GM21367 (cell line): ENCODE measurements at regions not wholly inside any gene's neighbourhood (a gene's known extent, or its start where the extent isn't known, plus 50 kb on each side); places are given as distances from the start of the nearest gene placed in this dataset.

ENCODE experiments used
- ATAC-seq: cut with Tn5 transposase; IDR thresholded peaks from one replicate; pipeline ENCODE4 v1.9.1; 2021; ENCODE audit not compliant: unreplicated experiment

DNA sequence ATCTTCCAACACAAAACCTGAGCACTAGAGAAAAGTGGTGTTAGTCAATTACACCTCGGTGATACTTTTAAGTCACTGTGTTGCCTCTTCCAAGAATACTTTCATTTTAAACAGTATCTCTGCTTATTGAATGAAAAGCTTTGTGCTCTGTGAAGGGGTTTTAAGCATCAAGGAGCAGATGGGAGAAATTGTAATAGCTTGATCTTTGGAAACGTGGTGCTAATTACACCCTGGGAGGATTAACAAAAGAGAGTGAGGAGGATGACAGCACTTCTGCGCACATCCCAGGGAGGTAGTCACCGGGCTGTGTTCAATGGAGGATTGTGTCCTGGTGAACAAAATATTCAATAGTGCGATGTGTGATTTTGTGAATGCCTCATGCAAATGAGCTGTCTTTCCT, 477.4 kb upstream of the ADAMTS16 start:
- ATAC-seq: no peak

DNA sequence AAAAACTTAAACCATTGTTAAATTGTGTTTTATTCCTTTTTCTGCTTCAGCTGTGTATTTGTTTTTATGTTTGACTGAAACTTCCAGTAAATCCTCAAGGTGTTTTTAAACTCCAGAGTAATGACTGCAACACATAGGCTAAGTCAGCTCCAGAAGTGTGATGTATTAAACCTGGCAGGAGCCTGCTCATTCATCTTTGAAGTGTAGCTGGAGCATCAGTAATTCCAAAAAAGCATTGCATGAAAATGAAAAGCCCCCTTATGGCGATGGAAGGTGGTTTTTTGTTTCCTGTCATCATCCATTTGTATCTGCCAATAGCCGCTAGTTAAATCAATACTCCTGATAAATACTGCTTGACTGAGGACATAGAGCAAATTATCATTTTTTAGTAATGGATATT, 474.2 kb upstream of the ADAMTS16 start:
- no peak for ATAC-seq

DNA sequence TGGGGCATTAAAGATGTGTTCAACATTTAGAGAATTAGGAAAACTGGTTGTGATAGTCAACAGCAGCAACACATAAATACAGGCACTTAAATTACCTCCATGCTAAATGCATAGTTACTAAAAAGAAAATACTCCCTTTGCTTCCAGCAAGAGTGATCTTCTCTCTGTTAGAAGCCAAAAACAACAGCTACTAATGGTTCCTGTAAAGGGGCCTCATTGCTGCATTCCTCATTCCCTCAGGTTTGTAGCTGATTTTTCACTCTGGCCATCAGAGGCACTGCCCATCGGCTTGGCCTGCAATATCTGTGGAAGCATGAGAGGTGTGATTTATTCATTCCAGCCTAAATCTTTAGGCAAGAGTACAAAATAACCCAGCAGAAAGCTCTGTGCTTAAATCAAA, 466.0 kb upstream of the ADAMTS16 start:
- no peak for ATAC-seq

DNA sequence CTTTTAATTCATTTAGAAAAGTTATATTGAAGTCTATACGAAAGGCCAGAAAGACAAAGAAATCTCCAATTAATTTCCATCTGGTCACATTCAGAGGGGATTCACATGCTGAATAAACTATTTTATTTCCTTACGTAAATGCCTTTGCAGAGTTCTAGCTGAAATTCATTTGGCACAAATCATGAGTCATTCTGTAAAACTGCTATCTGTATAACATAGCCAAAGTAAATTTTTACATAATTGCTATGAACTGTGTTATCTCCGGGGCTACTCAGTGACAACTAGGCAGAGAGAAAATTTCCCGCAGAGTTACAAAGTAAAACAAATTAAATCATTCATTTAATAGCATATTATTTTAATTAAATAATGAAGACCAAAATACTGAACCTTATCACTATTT, 463.2 kb upstream of the ADAMTS16 start:
- no peak for ATAC-seq

DNA sequence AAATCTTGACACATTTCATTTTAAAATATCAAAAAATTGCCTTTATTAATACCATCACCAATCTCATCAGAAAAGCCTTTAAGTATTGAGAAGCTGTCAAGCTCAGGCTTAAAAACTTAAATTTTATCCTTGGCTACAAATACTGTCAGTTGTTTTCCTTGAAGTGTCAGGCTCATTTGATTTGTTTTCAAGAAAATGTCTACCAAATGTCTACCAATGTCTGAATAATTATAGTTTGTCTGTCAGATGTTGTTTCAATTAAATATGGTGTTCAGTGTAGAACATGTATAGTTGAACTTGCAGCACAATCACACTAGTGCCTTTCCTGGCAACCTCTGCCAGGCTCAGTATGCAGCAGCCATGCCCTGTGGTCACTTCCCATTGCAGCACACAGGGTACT, 455.2 kb upstream of the ADAMTS16 start:
- ATAC-seq: no peak

DNA sequence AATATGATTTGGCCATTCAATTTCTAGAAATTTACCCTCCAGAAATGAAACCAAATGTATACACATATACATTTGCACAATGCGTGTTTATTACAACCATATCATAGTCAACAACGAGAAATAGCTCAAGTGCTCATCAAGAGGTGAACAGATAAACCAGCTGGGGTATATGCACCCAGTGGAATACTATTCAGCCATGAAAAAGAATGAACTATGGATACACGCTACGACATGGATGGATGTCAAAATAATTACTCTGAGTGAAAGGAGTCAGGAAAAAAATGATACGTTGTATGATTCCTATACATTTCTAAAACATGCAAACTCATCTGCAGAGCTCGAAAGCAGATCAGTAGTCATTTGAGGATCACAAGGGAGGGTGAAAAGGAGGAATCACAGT, 441.5 kb upstream of the ADAMTS16 start:
- no peak for ATAC-seq

DNA sequence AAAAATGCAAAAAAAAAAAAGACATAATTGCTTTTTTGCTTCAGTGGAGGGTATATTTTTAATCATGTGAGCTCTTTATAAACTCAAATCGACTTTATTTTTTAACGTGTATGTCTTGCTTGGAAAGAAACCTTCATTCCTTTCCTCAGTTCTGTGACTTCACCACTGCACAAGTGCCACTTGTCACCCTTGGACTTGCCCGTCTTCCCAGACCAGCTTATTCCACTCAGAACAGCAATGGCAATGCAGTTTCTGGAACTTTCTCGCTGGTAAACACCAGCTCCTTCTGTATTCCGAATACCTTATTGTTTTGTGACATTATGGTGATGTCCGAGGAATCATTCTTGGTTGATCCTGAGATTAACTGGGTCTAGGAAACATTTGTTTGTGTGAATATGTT, 440.5 kb upstream of the ADAMTS16 start:
- no peak for ATAC-seq

DNA sequence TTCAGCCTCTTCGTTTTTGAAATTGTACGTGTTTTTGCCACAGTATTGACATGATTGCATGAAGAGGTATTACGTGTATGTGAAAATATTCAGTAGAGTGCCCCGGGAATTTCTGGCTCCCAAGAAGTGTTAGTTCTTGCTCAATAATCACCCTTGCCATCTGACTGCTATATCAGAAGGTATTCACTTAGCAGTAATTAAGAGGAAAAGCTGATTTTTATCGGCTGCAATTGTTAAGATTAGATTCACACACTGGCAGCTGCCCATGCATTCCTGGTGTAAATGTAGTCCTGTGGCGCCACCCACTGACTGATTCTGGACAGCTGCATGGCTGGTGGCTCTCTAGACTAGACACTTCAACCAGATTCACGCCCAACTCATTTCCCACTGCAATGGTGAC, 440.1 kb upstream of the ADAMTS16 start:
- no peak for ATAC-seq

DNA sequence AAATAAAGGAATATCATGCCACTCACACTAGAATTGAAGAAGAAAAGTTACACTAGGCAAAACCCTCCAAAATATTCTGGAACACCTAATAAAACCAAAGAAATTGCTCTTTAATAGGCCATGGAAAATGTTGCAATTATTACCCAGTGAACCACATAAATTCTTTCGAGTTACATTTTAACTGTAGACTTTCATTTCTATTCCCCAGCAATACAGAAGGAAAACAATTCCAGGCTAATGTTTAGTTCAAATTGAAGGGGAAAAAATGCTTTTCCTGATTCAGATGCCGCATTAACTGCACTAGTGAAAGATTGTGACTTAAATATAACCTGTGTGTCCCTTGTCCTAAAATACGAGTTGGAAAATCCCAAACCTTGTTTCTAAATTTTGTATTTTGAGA, 439.3 kb upstream of the ADAMTS16 start:
- ATAC-seq: no peak

DNA sequence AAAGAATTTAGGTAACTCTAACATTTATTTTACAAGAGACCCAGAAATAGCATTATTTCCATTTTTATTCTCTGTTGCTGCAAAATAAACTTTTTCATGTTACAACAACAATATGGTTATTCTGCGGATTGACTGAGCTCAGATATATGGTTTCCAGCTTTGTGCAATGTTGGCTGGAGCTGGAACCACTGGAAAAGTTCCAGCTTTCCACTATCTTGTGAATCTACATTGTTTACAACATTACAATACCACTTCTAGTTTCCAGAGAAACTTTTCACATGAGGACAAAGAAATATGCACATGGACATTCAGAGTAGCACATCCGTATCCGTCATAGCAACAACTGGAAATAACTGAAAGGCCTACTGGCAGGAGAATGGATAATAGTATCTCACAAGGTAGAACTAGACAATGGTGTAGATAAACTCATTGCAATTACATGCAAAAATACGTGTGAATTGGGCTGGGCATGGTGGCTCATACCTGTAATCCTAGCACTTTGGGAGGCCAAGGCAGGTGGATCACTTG, 436.1 kb upstream of the ADAMTS16 start:
- no peak for ATAC-seq

DNA sequence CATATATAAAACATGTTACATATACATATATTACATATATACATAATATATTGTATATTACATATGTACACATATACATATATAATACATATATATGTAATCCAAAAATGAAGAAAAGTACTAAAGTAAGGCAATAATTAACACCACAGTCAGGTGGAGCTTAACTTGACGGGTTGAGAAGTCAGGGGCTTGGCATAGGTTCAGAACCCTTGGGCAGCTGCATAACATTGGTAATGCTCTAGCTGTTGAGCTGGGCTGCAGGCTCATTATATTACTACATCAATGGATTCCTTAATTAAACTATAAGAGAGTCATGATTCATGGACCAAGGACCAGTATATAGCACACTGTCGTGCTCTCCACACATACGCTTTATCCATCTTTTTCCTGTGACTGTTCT, 435.2 kb upstream of the ADAMTS16 start:
- no peak for ATAC-seq

DNA sequence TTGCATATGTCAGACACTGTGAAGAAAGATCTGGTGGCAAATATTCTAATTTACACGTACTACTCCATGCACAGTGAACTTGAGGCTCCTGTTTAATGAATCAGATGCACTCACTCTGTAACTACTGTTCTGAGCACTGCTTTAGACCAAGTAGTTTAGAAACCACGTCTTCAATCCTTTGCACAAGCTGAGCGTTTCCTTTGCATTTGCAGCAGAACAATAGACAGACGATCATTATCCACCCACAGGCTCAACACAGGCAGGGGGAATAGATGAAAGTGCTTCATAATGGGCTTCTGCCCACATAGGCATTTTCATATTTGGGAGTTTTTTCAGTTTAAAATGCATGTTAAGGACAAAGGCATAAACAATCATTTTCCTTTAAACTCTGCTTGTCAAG, 423.3 kb upstream of the ADAMTS16 start:
- ATAC-seq: no peak

DNA sequence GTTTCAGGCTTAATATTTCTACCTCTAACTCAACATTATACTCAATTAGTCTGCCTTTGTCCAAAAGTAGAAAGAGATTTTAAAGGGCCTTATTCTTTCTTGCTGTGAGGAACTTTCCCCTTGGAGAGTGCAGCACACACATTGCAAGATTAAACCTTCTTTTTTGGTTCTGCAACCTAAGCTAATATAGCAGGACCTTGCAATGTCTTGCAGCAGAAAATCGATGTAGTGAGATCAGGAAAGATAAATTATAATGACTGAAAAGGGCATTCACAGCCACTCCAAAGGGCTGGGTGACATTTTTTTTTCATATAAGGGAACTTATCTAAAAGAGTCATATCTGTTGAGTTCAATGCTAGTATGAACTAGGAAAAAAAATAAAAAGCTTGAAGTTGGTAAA, 422.7 kb upstream of the ADAMTS16 start:
- ATAC-seq: no peak

DNA sequence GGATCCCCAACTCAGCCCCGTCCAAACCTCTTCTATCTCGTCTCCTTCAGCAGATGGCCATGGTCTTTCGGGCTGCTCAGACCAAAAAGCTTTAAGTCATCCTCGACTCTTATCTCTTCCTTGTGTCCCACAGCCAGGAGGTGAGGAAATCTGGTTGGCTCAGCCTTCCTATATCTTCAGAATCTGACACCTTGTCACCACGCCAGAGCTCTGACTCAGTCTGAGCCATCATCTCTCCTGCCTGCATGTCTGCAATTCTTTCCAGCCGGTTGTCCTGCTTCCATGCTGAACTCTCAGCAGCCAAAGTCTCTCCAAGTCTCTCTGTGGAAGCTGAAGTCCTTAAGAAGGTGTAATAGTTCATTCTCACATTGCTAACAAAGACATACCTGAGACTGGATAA, 419.3 kb upstream of the ADAMTS16 start:
- ATAC-seq: no peak

DNA sequence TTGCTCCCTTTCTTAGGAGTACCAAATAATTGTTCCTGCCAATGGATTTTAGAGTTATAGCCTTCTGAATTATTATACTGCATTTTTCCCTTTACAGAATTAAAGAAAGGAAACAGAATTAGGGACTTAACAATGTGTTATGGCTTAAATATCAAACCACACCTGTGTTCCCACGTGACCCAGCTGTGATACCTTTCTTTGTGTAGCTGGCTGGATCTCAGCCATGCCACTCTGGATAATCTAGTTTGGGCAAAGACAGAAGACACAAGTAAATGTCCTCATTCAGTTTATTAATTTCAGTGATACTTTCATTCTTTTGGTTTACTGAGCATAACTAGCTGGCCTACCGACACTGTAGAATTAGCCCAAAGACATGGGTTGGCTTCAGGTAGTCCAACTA, 417.2 kb upstream of the ADAMTS16 start:
- no peak for ATAC-seq

DNA sequence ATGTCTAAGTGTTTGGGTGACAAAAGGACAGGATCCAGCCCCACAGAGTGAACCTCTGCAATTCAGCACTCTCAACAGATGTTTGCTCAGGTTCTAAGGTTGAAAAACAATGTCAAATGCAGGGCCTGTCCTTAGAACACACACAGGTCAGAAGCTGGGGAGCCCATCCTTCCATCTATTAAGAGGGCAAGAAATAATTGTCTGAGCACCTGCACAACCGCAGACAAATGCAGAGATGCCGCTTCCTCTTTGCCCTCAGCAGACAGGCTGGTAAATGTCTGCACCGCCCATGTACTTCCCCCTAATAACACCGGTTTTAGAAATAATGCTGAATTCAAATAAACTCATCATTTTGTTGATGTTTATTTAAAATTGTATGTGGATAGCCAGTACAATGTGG, 414.5 kb upstream of the ADAMTS16 start:
- no peak for ATAC-seq

DNA sequence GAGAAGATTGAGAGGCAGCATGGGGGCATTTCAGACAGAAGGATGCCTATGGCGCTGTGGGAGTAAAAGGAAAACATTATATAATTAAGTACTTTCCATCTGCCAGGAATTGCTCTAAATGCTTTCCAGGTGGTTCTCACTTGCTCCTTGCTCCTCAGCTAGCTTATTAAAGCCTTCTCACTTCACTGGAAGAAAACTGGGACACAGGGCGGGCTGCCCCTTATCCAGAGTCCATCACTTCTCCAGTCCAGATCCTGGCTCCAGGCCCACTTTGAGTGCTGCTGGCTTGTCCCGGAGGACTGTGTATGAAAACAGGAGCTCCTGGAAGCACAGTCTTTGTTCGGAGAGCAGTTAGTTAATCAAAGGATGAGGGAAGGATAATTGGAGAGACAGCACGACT, 409.9 kb upstream of the ADAMTS16 start:
- ATAC-seq: no peak

DNA sequence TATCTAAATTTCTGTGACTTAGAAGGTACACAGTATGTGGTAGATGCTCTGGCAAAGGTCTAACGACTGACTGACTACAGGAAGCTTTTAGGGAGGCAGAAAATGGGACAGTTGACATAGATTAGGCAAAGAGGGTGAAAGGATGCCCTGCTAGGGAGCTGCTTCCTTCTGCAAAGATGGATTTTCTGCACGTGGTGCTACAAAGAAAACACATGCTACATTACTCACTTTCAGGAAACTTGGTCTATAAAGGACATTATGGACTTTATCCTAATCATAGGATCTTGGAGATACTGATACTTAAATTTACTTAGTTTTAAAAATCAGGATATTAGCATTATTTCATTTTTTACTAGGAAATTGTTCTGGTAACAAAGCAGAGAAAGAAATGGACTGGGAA, 405.8 kb upstream of the ADAMTS16 start:
- no peak for ATAC-seq

DNA sequence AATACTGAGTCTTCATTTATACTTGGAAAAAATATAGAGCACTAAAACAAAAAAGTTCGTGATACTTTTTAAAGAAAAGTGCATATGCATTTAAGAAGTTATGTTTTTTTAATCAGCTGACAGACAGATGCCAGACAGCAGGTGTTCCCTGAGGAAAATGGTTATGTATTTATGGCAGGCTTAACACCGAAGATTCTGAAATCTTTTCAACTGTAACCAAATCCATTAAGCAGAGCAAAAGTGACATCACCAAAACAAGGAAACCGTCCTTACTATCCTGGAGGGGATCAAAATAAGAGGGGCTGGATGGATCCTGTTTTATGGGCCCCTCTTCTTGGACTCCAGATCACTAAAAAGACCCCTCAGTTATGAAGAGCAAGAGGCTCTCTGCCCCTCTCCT, 404.9 kb upstream of the ADAMTS16 start:
- no peak for ATAC-seq

DNA sequence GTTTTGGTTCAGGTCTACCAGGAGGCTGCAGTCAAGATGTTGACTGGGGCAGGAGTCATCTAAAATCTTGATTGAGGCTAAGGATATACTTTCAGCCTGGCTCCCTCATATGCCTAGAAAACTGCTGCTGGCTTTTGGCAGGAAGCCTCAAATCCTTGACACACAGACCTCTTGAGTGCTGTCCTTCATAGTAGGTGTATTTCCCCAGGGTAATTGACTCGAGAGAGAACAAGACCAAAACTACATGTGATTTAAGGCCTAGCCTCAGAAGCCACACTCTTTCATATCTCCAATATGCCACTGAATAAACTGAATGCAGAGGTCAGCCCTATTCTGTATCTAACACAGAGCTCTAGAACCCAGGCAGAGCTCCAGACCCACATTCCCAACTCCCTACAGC, 402.3 kb upstream of the ADAMTS16 start:
- ATAC-seq: no peak

DNA sequence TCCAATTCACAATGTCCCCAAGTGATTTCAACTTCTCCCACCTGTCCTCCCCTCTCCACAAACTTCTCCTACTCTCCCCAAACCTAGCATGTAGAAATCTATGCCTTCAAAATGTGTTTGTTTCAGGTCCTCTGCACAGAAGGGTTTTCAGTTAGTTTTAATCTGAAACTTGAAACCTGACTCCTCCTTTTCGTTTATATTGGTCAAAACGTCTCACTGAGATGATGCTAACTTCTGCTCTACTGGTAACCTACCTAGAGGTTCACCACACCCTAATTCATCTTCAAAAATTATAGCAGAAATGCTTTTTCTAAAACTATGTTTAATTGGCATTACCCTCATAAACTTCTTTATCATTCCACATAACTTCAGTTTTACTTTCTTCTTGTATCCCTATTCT, 401.8 kb upstream of the ADAMTS16 start:
- ATAC-seq: no peak

DNA sequence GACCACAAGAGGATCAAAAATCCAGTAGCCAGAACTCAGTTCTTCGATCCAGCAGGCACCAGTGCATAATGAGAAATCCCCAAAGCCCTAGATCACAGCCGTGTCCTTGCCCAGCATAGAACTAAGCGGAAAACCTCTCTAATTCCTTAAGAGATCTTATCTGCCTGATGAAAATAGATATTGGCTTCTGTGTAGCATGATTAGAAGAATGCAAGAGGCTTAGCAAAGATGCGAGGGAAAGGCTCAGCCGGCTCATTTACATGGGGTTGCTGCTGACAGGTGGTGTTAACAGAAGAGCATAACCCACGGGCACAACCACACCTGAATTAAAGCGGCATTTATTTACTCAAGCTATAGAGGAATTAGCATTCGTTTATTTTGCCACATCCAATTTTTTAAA, 400.0 kb upstream of the ADAMTS16 start:
- ATAC-seq: no peak

DNA sequence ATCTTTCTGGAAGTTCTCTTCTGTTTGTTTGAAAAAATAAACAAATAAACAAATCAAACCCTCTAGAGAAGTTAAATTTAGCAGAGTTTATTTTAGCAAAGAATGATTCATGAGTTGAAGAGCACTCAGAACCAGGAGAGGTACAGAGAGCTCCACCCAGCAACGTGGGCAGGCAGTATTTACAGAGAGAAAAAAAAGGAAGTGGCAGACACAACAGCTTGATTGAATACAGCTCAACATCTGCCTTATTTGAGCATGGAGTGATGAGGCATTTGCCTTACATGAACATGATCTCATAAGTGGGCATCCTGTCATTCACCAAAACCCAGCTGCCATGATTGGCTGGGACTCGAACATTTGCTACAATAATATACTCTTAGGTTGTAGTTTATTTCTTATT, 381.6 kb upstream of the ADAMTS16 start:
- no peak for ATAC-seq

DNA sequence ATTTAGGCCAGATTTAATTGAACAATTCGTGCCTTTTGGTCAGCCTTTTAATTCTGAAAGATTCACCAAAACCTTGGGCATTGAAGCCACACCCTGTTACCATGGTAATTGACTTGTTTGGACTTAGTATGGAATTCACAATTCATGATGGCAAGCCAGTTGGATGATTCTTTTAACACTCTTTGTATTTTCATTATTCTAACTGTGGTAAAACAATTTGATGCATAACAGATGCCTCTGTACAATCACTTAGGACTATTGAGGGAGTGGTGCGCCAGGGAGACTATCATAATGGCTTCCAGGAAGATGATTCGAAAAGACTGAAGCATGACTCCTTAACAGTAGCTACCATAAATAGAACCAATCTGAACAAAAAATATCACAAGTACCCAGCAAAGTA, 381.1 kb upstream of the ADAMTS16 start:
- no peak for ATAC-seq
